ENCODE measurements at regions not wholly inside any gene's neighbourhood (a gene's known extent, or its start where the extent isn't known, plus 50 kb on each side); places are given as distances from the start of the nearest gene placed in this dataset.

- in situ Hi-C loops (cut with MboI; ENCODE audit: low sequenced_read_pairs) (no loop called here), dilution Hi-C loops (cut with HindIII; ENCODE audit: low sequenced_read_pairs, unreplicated experiment) (no loop called here), intact Hi-C loops (cut with micrococcal nuclease) (no loop called here)
- Histone ChIP-seq H2AK5ac (ENCODE audit: low read depth, low read length) (no peak overlapping the region), H3K4me2 (ENCODE audit: low read depth, low read length) (no peak overlapping the region), H2BK120ac (ENCODE audit: low read depth, low read length) (no peak overlapping the region), H3K56ac (ENCODE audit: extremely low read depth, insufficient read depth, low read length) (no peak overlapping the region), H3K9ac (ENCODE audit: low read depth, low read length) (no peak overlapping the region), H3K36me3 (ENCODE audit: control insufficient read depth, insufficient read depth, low read length) (no peaks in the 10 kb centered on the region), H3K23ac (ENCODE audit: low read depth, low read length) (no peak overlapping the region), H3K79me1 (ENCODE audit: low read depth in 1 of 2, low read length in 2 of 2) (no peaks in the 10 kb centered on the region), H2BK15ac (ENCODE audit: low read depth, low read length) (no peak overlapping the region), H3K4me3 (ENCODE audit: insufficient read depth, low read depth, low read length) (no peak overlapping the region), H2BK5ac (ENCODE audit: low read depth, low read length, poor library complexity, severe bottlenecking) (no peak overlapping the region), H4K5ac (ENCODE audit: low read depth, low read length) (no peak overlapping the region), H3K4ac (ENCODE audit: low read depth, low read length) (no peak overlapping the region), H2AFZ (replicated peaks; ENCODE audit: low read length, poor library complexity) (no peak overlapping the region), H3K14ac (replicated peaks; ENCODE audit: low read depth, low read length) (no peak overlapping the region), H2BK20ac (ENCODE audit: low read depth, low read length) (no peak overlapping the region), H3K27ac (ENCODE audit: insufficient read depth, low read length) (no peak overlapping the region), H2AK9ac (replicated peaks; ENCODE audit: low read depth, low read length, poor library complexity) (no peak overlapping the region), H4K20me1 (ENCODE audit: insufficient read depth, low read length) (no peaks in the 10 kb centered on the region), H4K8ac (ENCODE audit: low read depth in 2 of 2, low read length in 2 of 2) (no peak overlapping the region), H3K4me1 (ENCODE audit: control insufficient read depth, insufficient read depth, low read length) (no peaks in the 10 kb centered on the region), H3K27me3 (ENCODE audit: control insufficient read depth, insufficient read depth, low read length) (no peaks in the 10 kb centered on the region), H3K9me3 (ENCODE audit: control insufficient read depth, insufficient read depth, low read length) (no peaks in the 10 kb centered on the region; the same call in 1 of the 2 replicates), H4K91ac (ENCODE audit: insufficient read depth, low read depth, low read length) (no peak overlapping the region), H3K18ac (ENCODE audit: low read depth, low read length) (no peak overlapping the region), H3K9me1 (ENCODE audit: insufficient read depth, low read length) (no peaks in the 10 kb centered on the region)
- ChIA-PET CTCF (no interaction called here), POLR2A (ENCODE audit: unreplicated experiment) (no interaction called here)
- DNase-seq (no peak), ATAC-seq (ENCODE audit: low read depth) (no peak)
- WGBS, 2 experiments (ENCODE audit: extremely low coverage in 2 of 2, insufficient read length in 1 of 2) = 80% methylated on average over 1 of the region's 2 CpGs; no CpG with 5 or more reads in 1 of the 2 experiments
- TF ChIP-seq FOS (IDR thresholded peaks at IDR 0.05; ENCODE audit: low read depth, low read length) (no peak), MAZ (IDR thresholded peaks at IDR 0.05; ENCODE audit: borderline replicate concordance, low read depth, low read length) (no peak), ELK1 (IDR thresholded peaks at IDR 0.05; ENCODE audit: borderline replicate concordance, low read depth, low read length) (no peak), RAD21 (IDR thresholded peaks at IDR 0.05; ENCODE audit: low read length) (no peak), CHD1 (IDR thresholded peaks at IDR 0.05; ENCODE audit: low read depth, low read length) (no peak), MXI1 (IDR thresholded peaks at IDR 0.05; ENCODE audit: borderline replicate concordance, low read depth, low read length) (no peak), USF2 (IDR thresholded peaks at IDR 0.05; ENCODE audit: low read depth, low read length) (no peak), NFE2L2 (IDR thresholded peaks at IDR 0.05; ENCODE audit: low read depth, low read length) (no peak), CEBPB (IDR thresholded peaks at IDR 0.05; ENCODE audit: low read depth, low read length) (no peak), RCOR1 (IDR thresholded peaks at IDR 0.05; ENCODE audit: insufficient replicate concordance, low read length) (no peak), POLR2A (IDR thresholded peaks at IDR 0.05; ENCODE audit: low read depth, low read length) (no peak), BHLHE40 (IDR thresholded peaks at IDR 0.05; ENCODE audit: low read depth, low read length) (no peak), RFX5 (IDR thresholded peaks at IDR 0.05; ENCODE audit: low read depth, low read length) (no peak), SMC3 (IDR thresholded peaks at IDR 0.05; ENCODE audit: low read depth, low read length) (no peak), MAFK (IDR thresholded peaks at IDR 0.05; ENCODE audit: low read depth, low read length) (no peak)
- TF ChIP-seq, protein P1, sequence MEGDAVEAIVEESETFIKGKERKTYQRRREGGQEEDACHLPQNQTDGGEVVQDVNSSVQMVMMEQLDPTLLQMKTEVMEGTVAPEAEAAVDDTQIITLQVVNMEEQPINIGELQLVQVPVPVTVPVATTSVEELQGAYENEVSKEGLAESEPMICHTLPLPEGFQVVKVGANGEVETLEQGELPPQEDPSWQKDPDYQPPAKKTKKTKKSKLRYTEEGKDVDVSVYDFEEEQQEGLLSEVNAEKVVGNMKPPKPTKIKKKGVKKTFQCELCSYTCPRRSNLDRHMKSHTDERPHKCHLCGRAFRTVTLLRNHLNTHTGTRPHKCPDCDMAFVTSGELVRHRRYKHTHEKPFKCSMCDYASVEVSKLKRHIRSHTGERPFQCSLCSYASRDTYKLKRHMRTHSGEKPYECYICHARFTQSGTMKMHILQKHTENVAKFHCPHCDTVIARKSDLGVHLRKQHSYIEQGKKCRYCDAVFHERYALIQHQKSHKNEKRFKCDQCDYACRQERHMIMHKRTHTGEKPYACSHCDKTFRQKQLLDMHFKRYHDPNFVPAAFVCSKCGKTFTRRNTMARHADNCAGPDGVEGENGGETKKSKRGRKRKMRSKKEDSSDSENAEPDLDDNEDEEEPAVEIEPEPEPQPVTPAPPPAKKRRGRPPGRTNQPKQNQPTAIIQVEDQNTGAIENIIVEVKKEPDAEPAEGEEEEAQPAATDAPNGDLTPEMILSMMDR (conservative IDR thresholded peaks at IDR 0.05; ENCODE audit: low read depth, low read length) = no peak
- BruUV-seq (replicated peaks) = no TSS peak
Measured at GRCh38 chr11:80900265-80900664, 1459.4 kb upstream of the TENM4 start.
